ENCODE measurements at regions not wholly inside any gene's neighbourhood (a gene's known extent, or its start where the extent isn't known, plus 50 kb on each side); places are given as distances from the start of the nearest gene placed in this dataset.

GRCh38 chr9:126752881-126753670, 51.8 kb upstream of the ZBTB43 start:
- ChIA-PET CTCF (interaction anchor here (0.6 kb wide), 1 partner anchor 195 kb away, joined by 9 read pairs; no protein-coding TSS in a partner anchor), POLR2A (no interaction called here)
- H3K36me3 ChIP-seq (ENCODE audit: control insufficient read depth, insufficient read depth, low read length): no peaks in the 10 kb centered on the region
- in situ Hi-C loops (cut with HindIII; ENCODE audit: low pct_unique_long_range_greater_than_20kb, low sequenced_read_pairs): no loop called here
- no peaks in the 10 kb centered on the region for H3K4me1 ChIP-seq (ENCODE audit: control insufficient read depth, insufficient read depth, low read length)
- H3K27me3 ChIP-seq (ENCODE audit: control insufficient read depth, insufficient read depth, low read length): no peaks in the 10 kb centered on the region
- intact Hi-C loops (cut with micrococcal nuclease; ENCODE audit: unreplicated experiment): no loop called here
- no TSS peak for BruUV-seq (replicated peaks)
- H3K27ac ChIP-seq (ENCODE audit: low read length): no peak overlapping the region
- TF ChIP-seq REST (IDR thresholded peaks at IDR 0.05; ENCODE audit: insufficient read depth in 1 of 2, low read depth in 2 of 2, low read length in 1 of 2) (no peak), POLR2AphosphoS5 (IDR thresholded peaks at IDR 0.05; ENCODE audit: low read depth, low read length) (no peak), SIN3A (IDR thresholded peaks at IDR 0.05; ENCODE audit: borderline replicate concordance, insufficient read depth, low read depth, low read length) (no peak), TCF7L2 (IDR thresholded peaks at IDR 0.05; ENCODE audit: low read depth, low read length) (no peak)
- TF ChIP-seq, protein P1, sequence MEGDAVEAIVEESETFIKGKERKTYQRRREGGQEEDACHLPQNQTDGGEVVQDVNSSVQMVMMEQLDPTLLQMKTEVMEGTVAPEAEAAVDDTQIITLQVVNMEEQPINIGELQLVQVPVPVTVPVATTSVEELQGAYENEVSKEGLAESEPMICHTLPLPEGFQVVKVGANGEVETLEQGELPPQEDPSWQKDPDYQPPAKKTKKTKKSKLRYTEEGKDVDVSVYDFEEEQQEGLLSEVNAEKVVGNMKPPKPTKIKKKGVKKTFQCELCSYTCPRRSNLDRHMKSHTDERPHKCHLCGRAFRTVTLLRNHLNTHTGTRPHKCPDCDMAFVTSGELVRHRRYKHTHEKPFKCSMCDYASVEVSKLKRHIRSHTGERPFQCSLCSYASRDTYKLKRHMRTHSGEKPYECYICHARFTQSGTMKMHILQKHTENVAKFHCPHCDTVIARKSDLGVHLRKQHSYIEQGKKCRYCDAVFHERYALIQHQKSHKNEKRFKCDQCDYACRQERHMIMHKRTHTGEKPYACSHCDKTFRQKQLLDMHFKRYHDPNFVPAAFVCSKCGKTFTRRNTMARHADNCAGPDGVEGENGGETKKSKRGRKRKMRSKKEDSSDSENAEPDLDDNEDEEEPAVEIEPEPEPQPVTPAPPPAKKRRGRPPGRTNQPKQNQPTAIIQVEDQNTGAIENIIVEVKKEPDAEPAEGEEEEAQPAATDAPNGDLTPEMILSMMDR (IDR thresholded peaks at IDR 0.05): no peak
- ATAC-seq (no peak), DNase-seq (ENCODE audit: low read depth, low spot score) (no peak)
- H3K4me3 ChIP-seq (ENCODE audit: low read depth in 2 of 2, low read length in 2 of 2): no peak overlapping the region
- H3K9me3 ChIP-seq (ENCODE audit: control insufficient read depth, insufficient read depth, low read depth, low read length): no peaks in the 10 kb centered on the region

GRCh38 chr9:126754436-126755316, 50.2 kb upstream of the ZBTB43 start:
- Histone ChIP-seq H3K9me3 (ENCODE audit: control insufficient read depth, insufficient read depth, low read depth, low read length) (no peaks in the 10 kb centered on the region), H3K27me3 (ENCODE audit: control insufficient read depth, insufficient read depth, low read length) (no peaks in the 10 kb centered on the region), H3K27ac (ENCODE audit: low read length) (no peak overlapping the region), H3K4me1 (ENCODE audit: control insufficient read depth, insufficient read depth, low read length) (no peaks in the 10 kb centered on the region), H3K36me3 (ENCODE audit: control insufficient read depth, insufficient read depth, low read length) (no peaks in the 10 kb centered on the region), H3K4me3 (ENCODE audit: low read depth in 2 of 2, low read length in 2 of 2) (no peak overlapping the region)
- intact Hi-C loops (cut with micrococcal nuclease; ENCODE audit: unreplicated experiment) (no loop called here), in situ Hi-C loops (cut with HindIII; ENCODE audit: low pct_unique_long_range_greater_than_20kb, low sequenced_read_pairs) (no loop called here)
- TF ChIP-seq, protein P1 (IDR thresholded peaks at IDR 0.05): no peak
- TF ChIP-seq TCF7L2 (IDR thresholded peaks at IDR 0.05; ENCODE audit: low read depth, low read length): no peak
- TF ChIP-seq POLR2AphosphoS5 (IDR thresholded peaks at IDR 0.05; ENCODE audit: low read depth, low read length): no peak
- no peak for TF ChIP-seq REST (IDR thresholded peaks at IDR 0.05; ENCODE audit: insufficient read depth in 1 of 2, low read depth in 2 of 2, low read length in 1 of 2)
- no peak for TF ChIP-seq SIN3A (IDR thresholded peaks at IDR 0.05; ENCODE audit: borderline replicate concordance, insufficient read depth, low read depth, low read length)
- POLR2A ChIA-PET: no interaction called here
- CTCF ChIA-PET: no interaction called here
- ATAC-seq: no peak
- no TSS peak for BruUV-seq (replicated peaks)
- no peak for DNase-seq (ENCODE audit: low read depth, low spot score)

Data from Panc1 (cell line).